HepG2 (cell line): ENCODE measurements at regions not wholly inside any gene's neighbourhood (a gene's known extent, or its start where the extent isn't known, plus 50 kb on each side); places are given as distances from the start of the nearest gene placed in this dataset.

Source experiments
- DZIP1 ChIP-seq: sonication (generic); formaldehyde crosslinking; IDR thresholded peaks from 2 replicates; pipeline ENCODE4 v1.5.0; 2020; ENCODE audit warnings: mild to moderate bottlenecking, missing genetic modification reagents
- PAX8 ChIP-seq: sonication (generic); formaldehyde crosslinking; IDR thresholded peaks from 2 replicates; pipeline ENCODE4 v1.8.0; 2022; ENCODE audit warnings: mild to moderate bottlenecking, missing genetic modification reagents, borderline replicate concordance
- YY1 ChIP-seq: IDR thresholded peaks from 2 replicates; pipeline ENCODE4 v1.6.1; 2011; ENCODE audit warnings: low read length, low read depth, moderate library complexity, mild to moderate bottlenecking; ENCODE audit not compliant: insufficient read depth, insufficient replicate concordance
- ZNF580 ChIP-seq: IDR thresholded peaks from 2 replicates; pipeline ENCODE4 v1.6.1; 2016; ENCODE audit warnings: low read depth, borderline replicate concordance
- ZNF609 ChIP-seq: sonication (generic); formaldehyde crosslinking; IDR thresholded peaks from 2 replicates; pipeline ENCODE4 v1.4.0; 2020; ENCODE audit warnings: mild to moderate bottlenecking, missing genetic modification reagents, borderline replicate concordance

- TF ChIP-seq ZNF609 (CRISPR knock-in tag) (no peak), DZIP1 (CRISPR knock-in tag) (no peak), YY1 (no peak), ZNF580 (CRISPR knock-in tag) (no peak), PAX8 (CRISPR knock-in tag) (no peak)
These were observed 114.6 kb upstream of the TEX51 start (continued) for GRCh38 chr2:126784045-126784444.
